ENCODE measurements at regions not wholly inside any gene's neighbourhood (a gene's known extent, or its start where the extent isn't known, plus 50 kb on each side); places are given as distances from the start of the nearest gene placed in this dataset.
"Not testable (repeated sequence)": the region's sequence is repeated elsewhere in the genome, so short reads cannot be mapped to it uniquely, and the experiment has no call there.

DNA sequence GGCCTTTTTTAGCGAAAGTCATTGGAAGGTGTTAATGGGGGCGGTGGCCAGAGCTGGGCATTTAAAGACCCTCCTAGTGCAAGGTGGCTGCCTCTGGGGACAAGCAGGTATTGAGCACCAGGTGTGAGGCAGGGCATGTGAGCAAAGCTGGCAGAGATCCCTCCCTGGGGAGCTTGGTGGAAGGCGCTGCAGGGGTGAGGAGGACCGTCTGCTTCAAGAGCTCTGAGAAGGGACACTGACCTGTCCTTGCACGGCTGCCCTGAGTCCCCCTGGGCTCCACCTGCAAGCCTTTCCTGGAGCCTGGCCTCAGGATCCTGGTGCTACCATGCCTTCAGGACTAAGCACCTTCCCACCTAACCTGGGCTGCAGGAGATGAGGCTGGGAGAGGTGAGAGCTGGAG lies 127.0 kb upstream of the CIBAR2 start:
- no peak for DNase-seq (ENCODE audit: low read depth in 2 of 2)

DNA sequence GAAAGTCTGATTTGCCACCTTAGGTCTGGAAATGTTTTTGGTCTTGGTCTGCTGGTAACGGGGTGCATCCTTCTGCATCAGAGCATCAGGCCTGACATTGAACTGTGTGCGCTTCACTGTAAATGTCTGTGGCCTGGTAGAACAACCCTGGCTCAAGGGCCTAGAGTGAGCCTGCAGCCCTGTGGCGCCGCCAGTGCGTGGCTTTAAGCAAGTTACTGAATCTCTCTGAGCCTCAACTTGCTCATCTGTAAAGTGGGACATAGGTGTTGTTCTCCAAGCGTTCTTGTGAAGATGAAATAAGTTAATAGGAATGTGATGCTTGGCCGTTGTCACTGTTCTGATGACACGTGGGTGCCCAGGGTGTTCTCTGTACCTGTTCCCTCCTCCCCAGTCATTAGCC lies 127.6 kb upstream of the CIBAR2 start:
- DNase-seq (ENCODE audit: low read depth in 2 of 2) = no peak

DNA sequence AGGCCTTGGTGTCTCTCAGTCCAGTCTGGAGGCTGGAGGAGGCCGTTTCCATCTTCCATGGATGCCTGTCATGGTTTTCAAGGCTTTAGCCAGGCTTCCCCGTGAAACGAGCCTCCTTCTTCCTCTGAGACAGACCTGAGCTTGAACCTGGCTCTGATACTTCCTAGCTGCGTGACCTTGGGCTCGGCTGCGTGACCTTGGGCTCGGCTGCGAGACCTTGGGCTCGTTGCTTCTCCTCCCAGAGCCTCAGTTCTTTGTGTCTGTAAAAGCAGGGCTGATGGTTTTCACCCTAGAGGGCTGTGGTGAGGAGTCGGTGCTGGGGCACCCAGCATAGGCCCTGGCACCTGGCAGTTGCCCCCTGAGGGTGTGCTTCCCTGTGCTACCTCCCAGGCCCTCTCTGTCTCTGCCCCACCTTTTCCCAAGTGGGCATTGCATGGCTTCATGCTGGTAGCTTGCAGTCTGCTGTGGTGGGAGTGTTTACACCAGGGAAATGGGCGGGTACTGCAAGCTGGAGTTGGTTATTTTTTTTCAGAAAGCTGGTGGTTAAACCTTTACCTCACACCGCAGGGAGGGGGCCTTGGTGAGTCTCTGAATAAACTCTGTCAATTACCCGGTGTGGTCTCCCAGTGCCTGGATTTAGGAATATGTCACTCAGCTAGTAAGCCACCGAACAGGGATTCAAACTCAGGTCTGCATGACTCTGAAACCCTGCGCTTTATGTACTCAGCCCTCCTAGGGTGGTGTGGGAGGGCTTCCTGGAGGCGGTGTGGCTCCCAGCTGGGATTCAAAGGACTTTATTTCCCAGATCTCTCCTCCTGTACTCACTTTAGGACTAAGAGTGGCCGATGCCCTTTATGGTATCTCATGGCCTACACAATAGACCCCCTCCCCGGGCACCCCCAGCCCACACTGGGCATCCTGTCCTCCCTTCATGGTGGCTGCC lies 129.0 kb upstream of the CIBAR2 start:
- DNase-seq (ENCODE audit: low read depth in 2 of 2) = no peak

DNA sequence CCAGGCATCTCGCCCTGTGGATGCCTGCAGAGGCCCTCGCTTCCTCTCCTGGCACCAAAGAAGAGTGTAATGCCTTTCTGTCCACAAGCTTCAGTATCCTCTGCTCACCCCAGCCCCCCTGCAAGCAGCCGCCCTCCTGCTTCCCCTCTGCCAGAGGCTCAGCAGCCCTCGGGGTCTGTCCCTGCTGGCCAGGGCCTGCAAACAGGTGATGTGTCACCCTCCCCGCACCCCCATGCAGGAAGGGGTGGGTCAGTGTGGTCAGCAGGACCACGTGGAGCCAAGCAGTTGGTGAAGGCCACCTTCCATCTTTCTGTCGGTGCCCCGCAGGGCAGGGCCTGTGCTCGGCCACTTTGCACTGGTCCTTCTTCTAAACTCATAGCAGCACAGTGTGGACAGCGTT lies 129.9 kb upstream of the CIBAR2 start:
- DNase-seq (ENCODE audit: low read depth in 2 of 2) = no peak

DNA sequence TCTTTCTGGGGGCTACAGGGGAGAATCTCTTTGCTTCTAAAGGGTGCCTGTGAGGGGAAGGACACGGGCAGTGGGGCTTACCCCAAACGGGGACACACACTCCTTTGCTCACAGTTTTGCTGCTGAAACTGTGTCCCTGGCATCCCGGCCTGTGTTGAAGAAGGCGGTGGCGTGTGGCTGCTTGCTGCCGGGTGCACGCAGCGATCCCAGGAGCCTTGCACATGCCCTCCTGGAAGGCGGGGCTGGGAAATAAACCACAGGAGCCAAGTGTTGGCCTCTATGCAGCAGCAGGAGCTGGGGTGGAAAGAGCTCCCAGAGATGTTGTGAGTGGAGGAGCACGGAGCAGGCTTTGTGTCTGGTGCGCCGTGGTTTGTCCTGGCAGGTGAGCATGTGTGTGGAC lies 131.0 kb upstream of the CIBAR2 start:
- DNase-seq (ENCODE audit: low read depth in 2 of 2) = no peak

DNA sequence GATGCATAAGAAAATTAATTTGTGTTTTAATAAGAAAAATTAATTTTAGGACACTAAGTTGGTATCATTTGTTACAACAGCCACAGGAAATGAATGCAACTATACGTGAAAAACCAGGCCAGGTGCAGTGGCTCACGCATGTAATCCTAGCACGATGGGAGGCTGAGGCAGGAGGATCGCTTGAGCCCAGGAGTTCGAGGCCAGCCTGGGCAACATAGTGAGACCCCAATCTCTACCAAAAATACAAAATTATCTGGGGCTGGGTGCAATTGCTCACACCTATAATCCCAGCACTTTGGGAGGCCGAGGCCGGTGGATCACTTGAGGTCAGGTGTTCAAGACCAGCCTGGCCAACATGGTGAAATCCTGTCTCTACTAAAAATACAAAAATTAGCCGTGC lies 132.2 kb upstream of the CIBAR2 start:
- not testable (repeated sequence) for DNase-seq (ENCODE audit: low read depth in 2 of 2)

DNA sequence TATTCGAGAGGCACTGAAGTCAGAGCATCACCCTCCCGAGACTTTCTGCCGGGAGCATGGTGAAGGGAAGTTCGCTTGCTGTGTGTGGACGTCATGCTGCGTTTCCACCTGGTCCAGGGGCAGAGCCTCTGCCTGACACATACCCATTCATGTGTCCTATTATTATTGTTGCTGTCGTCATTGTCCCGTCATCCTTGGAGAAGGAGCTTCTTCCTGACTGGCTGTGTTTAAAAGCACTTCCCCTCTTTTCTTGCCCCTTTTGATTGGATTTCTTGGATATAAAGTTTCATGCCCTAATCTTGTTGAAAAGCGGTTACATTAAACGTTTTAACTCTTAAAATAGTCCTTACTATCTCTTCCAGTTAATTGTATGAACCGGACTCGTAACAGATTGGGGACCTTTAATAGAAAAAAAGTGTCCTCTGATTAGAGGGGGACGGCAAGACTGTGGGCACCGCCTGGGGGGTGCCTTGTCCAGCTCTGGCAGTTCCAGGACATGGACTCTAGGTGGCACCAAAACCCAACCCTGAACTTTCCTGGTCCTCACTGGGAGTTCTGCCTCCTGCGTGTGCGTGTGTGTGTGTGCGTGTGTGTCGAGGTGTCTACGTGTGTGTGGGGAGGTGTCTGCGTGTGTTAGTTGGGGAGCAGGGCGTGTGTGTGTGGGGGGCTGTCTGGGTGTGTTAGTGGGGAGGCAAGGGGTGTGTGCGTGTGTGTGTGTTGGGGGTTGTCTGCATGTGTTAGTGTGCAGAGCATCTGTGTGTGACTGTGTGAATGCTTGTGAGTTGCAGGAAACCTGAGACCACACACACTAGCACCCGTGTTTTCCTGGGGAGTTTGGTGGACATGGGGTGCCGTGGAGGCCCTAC lies 133.3 kb upstream of the CIBAR2 start:
- DNase-seq (ENCODE audit: low read depth in 2 of 2) = peak; percentile 29 to 32

DNA sequence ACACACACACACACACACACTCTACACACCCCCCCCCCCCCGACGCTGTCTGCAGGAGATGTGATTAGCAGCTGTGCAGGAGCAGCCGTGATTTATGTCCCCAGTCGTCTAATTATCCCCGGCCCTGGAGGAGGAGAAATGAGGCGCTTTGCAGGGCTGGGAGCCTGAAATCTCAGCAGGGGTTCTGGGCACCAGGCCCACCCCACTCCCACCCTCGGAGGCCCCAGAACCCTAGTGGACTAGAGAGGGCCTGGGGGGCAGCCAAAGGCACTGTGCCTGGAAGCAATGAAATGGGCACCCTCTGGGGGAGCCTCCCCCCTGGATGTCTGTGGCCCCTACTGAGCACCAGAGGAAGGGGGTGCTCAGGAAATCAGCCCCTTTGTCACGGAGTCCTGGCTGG lies 134.2 kb upstream of the CIBAR2 start:
- no peak for DNase-seq (ENCODE audit: low read depth in 2 of 2)

DNA sequence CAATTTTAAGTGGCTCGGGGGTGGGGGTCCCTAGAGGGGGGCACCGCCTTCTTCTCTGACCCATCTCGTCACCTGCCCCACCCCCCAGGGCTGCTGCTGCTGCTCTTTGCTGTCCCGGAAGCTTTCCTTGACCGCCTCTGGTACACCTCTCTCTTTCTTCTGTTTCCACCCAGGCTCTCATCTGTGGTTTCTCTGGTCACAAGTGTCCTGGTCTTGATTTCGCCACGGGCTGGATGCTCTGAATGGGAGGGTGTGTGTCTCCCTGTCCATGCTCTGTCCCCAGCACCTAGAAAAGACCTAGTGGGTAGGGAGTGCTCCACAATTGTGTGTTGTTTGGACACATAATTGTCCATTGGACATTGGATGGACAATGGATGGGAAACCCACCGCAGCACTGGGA lies 134.7 kb upstream of the CIBAR2 start:
- no peak for DNase-seq (ENCODE audit: low read depth in 2 of 2)

DNA sequence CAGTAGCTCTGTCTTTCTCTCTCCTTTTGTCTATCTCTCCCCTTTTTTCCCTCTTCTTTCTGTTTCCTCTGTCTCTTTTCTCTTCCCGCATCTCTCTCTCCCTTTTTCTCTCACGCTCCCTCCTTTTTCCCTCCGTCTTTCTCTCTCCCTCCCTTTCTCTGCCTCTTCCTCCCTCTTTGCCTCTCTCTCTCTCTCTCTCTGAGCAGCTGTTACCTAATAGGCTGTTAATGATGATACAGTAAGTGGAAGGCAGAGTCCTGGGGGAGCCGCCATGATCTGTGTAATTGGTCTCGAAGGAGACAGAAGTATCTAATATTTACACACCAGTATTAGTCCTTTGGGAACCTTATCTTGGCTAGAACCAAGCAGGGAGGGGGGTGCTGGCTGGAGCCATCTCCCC lies 136.1 kb upstream of the CIBAR2 start:
- no peak for DNase-seq (ENCODE audit: low read depth in 2 of 2)

DNA sequence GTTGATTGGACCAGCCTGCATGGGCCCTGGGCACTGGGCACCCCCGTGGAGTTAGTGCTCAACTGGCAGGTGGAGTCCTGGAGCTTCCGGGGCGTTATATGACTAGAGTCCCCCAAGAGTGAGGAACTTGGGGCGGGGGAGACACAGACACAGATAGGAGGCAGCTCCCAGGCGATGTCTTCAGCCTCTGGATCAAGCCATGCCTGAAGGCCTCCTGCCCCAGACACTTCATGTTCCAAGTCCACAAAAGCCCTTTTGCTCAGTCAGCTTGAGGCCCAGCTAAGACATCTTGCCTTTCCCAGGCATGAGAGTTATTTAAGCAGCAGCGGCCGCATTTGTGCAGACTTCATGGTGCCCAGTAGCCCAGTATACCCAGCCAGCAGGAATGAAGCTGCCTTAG lies 136.6 kb upstream of the CIBAR2 start:
- DNase-seq (ENCODE audit: low read depth in 2 of 2) = no peak

DNA sequence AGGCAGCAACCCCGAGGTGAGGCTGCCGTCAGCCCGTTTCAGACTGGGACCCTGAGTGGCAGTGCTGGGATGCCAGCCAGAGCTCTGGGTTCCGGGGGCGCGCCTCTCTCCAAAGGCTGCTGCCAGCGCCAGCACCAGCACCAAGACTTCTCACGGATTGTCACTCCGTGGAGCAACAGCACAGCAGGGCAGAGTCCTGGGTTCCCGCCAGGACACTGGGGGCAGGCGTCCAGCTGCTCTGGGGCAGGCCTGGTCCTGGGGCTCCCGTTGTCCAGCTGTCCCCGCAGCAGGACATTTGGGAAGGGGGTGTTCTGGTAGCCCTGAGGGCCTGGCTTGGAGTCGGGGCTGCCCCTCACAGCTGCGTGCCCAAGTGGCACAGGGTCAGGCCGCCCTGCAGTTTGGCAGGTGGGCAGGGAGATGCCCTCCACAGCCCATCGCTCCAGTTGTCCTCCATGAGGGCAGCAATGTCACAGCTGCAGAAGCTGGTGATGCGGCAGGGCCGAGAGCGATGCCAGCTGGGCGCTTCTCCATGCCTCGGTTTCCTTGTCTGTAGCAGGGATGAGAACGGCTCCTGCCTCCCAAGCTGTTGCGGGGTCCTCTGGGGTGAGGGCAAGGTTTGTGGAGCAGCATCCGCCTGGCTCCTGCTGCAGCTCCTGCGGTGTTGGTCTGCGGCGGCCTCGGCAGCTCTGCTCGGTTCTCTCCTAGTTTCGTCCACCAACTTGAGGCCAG lies 137.3 kb upstream of the CIBAR2 start:
- DNase-seq (ENCODE audit: low read depth in 2 of 2) = no peak

DNA sequence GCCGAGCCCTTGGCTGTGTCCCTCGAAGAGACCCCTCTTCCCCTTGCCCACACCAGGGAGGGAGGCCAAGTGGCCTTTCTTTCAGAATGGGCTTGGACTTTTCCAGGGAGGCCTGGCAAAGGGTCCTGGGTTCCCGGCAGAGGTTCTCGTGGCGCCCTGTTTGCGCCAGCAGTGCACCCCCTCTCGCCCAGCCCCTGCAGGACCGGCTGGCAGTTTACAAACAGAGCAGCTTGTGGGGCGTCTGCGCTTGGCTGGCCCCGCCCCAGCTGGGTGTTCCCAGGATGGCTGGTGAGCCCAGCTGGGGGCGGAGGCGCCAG lies 137.8 kb upstream of the CIBAR2 start:
- no peak for DNase-seq (ENCODE audit: low read depth in 2 of 2)

DNA sequence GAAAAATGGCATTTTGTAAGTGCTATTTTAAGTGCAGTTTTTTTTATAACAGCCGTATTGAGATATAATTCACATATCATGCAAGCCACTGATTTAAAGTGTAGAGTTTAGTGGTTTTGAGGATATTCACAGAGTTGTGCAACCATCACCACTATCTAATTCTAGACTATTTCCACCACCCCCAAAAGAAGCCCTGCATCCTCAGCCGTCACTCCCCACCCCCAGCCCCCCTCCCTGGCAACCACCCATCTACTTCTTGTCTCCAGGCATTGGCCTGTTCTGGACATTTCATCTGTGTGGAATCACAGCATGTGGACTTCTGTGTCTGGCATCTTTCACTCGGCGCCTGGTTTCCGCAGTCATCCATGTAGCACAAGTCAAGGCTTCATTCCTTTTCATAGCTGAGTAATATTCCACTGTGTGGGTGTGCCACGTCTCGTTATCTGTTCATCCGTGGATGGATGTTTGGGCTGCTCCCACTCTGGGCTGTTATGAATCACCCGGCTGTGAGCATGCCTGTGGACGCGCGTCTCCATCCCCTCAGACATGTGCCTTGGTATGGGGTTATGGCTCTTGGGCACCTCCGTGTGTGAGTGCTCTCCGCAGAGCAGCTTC lies 138.4 kb upstream of the CIBAR2 start:
- no peak for DNase-seq (ENCODE audit: low read depth in 2 of 2)

DNA sequence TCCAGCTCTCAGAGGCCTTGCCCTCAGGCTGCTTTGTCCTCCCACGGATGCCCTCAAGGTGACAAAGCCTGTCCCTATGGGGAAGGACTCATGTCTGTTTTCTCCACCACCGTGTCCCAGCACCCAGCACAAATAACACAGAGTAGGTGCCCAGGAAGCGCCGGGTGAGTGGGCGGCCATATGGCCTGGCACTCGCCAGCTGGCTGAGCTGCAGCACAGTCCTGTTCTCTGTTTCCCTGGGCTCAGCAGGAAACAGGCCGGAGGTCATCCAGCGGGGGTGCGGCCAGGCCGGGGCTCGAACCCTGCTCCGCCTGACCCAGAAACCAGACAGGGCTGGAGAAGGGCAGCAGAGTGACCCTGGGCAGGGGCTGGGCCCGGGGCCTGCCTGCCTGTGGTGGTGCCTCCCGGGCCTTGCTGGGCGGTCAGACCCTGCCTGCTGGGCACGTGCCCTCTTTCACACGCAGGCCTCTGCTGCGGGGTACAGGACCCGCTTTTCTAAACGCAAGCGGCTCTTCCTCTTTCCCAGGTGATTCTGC lies 139.0 kb upstream of the CIBAR2 start:
- DNase-seq (ENCODE audit: low read depth in 2 of 2) = no peak

DNA sequence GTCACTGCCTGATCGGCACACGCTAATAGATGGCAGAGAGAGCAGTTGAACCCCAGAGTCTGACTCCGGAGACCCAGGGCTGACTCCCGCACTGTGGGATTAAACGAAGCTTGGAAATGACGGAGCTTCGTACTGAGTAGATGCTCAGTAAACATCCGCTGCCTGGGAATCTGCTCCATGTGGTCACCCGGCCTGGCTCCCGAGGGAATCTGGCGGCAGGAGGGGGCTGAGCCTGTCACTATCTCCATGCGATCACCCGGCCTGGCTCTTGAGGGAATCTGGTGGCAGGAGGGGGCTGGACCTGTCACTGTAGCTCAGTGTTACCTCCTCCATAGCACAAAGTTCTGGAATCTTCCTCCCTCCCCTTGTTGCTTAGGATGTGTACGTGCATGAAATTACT lies 139.7 kb upstream of the CIBAR2 start:
- no peak for DNase-seq (ENCODE audit: low read depth in 2 of 2)

DNA sequence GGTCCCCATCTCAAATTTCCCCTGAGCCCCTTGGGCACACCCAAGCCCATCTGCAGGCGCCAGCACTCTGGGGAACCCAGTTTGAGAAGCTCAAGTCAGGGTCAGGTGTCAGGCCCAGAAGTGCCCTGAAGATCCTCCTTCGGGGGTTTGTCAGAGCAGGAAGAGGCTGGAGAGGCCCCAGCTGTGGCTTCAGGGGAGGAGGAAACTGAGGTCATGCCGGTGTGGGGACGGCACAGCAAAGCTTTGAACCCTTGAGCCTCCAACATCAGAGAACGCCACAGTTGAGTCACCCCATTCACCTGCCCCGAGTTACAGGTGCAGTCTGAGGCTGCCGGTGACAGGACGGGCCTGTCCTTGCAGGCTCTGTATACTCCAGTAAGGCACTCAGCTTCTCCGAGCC lies 140.2 kb upstream of the CIBAR2 start:
- DNase-seq (ENCODE audit: low read depth in 2 of 2) = no peak

DNA sequence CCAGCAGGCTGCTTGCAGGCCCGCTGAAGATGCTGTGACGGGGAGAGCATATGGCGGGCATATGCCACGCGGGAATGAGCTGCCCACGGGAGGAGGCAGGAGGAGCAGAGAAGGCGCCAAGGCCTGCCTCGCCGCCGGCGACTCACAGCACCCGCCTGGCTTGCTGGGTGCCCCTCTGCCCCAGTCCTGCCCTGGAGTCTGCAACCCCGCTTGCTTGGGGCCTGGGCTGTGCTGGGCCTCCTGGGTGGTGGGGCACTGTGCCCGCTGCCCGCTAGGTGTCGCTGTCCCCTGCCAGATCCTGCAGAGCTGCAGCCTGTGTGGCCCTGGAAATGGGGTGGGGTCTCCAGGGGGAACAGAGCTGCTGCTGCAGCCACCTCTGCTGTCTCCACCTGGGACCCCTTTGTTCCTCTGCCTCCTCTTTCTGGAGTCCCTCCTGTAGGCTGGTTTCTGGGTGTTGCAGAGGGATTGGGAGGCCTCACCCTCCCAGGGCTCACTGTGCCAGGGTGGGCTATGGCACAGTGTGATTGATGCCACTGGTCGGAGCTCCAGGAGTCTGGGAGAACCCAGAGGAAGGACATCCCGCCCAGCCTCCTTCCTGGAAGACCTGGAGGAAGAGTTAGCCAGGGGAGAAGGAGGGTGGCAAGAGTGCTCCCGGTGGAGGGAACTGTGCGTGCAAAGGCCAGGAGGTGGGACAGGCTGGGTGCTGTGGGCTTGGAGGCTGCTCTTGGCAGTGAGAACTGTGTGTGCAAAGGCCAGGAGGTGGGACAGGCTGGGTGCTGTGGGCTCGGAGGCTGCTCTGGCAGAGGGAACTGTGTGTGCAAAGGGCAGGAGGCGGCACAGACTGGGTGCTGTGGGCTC lies 141.0 kb upstream of the CIBAR2 start:
- DNase-seq (ENCODE audit: low read depth in 2 of 2) = peak; percentile 53 to 63

DNA sequence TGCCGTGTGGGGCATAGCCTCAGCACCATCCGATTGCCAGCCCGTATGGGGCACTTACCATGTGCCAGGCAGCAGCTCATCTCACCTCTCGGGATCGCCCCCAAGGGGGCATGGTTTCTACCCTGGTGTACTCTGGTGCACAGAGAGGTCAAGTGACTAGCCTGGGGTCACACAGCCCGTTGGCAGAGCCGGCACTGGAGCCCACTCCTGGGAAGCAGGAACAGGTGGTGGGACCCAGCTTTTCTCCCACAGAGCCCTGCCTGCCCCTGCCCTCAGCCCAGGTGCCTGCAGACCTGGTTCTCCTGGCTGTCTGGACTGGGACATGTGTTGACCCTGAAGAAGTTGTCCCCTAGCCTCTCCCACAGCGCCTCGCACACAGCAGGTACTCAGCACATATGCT lies 141.8 kb upstream of the CIBAR2 start:
- no peak for DNase-seq (ENCODE audit: low read depth in 2 of 2)

DNA sequence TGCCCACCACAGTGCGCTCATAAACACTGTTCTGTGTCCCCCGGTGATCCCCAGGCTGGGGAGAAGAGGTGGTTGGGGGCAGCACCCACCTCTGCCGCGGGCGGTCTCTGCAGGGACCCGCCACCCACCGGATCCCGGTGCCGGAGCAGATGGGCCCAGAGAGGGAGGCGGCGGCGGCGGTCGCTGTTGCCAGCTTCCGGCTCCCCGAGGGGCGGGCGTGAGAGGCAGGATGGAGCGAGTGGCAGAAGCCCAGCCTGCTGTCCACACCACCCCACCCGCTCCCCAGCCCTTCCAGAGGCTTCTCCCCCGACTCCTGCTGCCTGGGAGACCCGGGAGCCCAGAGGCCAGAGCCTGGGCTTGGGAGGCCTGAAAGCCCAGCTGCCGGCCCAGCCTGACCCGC lies 142.6 kb upstream of the CIBAR2 start:
- no peak for DNase-seq (ENCODE audit: low read depth in 2 of 2)

DNA sequence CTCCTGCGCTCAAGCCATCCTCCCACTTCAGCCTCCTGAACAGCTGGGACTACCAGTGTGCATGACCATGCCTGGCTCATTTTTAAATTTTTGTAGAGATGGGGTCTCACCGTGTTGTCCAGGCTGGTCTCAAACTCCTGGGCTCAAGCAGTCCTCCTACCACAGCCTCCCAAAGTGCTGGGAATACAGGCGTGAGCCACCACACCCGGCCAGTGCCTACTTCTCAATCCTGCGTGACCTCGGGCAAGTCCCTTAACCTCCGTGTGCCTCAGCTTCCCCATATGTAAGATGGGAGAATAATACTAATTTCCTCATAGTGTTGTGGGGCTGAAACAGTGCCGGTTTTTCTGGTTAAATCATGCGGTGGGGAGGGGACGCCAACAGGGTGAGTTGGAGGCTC lies 143.5 kb upstream of the CIBAR2 start:
- no peak for DNase-seq (ENCODE audit: low read depth in 2 of 2)

All from stimulated activated CD4-positive, alpha-beta T cell treated with anti-CD3 and anti-CD28 coated beads, Interleukin-1b, Interleukin-23, amount 100 ng/mL, for 4 hours (primary cell).